Stimulated activated CD4-positive, alpha-beta T cell treated with anti-CD3 and anti-CD28 coated beads, Interleukin-4, amount 100 ng/mL, for 1 hour (primary cell): ENCODE measurements at regions not wholly inside any gene's neighbourhood (a gene's known extent, or its start where the extent isn't known, plus 50 kb on each side); places are given as distances from the start of the nearest gene placed in this dataset.
"Not testable (repeated sequence)": the region's sequence is repeated elsewhere in the genome, so short reads cannot be mapped to it uniquely, and the experiment has no call there.

Source experiments
- DNase-seq: peaks from one replicate; pipeline ENCODE4 v3.0.0-alpha.2; 2020

DNA sequence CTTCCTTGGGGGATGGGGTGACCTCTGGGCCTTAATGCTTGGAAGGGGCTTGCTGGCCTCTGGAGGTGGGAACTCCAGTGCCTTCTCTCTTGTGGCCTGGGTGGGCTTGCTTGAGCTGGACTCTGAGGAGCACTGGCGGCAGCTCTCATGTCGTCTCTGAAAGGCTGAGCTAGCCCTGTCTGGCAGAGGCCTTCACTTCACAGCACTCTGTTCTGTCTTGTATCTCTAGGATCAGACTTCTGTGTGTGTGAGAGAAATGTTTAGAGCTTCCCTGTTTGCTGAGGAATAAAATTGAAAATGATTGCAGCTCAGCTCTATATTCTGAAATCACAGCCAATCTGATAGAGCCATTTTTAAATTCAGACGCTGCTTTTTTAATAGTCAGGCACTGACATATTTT lies 185.3 kb downstream of the KCNRG start:
- no peak for DNase-seq

DNA sequence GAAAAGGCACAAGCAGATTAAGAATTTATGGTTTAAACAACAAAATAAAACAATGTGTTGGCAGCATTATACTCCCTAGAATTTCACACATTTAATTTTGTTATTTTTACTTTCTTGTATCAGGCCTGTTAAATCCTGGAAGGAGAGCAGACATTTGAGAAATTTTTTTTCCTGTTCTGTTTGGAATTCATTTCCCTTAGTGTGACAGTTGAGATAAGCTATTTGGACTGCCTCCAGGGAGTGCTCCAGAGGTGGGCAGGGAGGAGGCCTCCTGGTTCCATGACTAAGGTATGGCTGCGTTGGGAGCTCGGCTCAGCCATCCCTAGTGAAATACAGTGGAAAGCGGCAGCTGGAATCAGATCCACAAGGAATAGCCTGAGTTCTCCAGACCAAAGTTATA lies 185.7 kb downstream of the KCNRG start:
- no peak for DNase-seq

DNA sequence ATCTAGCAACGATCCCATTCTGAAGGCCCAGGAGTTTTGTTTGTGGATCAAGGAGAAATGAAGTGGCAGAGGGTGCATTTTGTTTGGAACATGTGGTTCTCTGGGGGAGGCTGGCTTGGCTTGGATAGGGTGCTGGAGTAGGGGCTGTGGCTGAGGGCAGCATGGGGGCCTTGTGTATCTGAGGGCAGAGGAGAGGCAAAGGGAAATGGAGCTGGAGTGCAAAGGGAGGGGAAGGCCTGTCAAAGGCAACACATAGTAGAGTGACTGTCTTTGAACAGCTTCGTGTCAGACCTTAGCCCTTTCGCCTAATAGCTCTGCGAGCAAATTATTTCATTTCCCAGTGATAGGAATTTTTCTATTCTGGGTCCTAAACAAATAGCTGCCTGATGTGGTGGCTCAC lies 187.2 kb downstream of the KCNRG start:
- DNase-seq = no peak

DNA sequence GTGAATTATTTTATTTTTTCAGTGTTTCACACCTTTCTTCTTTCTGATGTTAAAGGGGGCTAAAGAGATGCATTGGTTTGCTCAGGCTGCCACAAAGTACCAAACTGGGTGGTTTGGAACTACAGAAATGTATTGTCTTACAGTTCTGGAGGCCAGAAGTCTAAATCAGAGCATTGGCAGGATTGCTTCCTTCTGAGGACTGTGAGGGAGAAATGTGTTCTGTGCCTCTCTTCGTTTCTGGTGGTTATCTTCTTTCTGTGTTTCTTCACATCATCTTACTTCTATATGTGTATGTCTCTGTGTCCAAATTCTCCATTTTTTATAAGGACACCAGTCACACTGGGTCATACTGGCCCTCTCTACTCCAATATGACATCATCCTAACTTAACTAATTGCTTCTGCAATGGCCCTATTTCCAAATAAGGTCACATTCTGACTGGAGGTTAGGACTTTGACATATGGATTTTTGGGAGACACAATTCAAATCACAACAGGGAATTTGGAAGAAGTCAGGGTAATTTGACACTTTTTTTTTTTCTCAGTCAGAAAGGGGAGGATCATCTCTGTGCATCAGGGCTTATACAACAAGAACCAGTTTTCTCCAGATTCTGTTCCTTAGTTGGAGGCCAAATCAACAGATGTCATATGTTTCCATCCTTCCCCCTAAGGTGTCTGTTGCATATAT lies 188.2 kb downstream of the KCNRG start:
- no peak for DNase-seq

DNA sequence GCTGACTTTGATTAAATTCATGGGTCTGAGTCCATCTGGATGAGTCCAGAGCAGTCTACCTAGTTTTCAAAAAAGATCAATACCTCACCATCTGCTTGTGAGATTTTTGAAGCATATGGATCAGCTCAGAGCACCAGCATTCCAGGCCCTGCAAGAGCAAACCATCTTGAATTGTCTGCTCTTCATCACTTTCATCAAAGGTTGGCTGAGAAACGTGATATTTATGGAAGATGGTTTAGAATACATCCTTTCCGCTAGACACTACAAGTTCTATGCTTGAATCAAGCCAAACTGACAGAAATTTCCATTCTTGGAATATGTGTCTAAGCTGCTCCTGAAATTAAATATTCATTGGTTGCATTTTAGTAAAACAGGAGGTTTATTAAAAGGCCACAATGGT lies 190.3 kb downstream of the KCNRG start:
- no peak for DNase-seq

DNA sequence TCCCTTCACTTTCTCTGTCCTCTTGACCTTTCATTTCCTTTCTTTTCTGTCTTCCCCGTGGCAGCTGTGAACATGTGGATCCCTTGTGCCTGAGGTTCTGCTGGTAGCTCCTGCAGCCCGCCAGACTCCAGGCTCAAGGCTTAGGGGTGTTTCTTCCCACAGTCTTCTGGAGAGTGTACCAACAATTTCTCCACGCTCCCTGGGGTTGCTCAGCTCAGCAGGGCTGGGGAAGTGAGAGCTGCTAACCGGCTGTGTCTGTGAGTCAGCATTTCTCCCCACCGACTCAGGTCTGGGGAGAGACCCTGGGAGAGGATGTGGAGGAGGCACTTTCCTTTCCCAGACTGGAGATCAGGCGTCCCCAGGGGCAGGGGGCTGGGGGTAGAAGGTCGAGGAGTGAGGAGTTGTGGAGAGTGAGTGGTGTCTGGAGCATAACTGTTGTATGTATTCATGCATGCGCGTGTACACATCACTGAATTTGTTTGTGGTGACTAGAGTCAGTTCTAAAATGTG lies 193.6 kb downstream of the KCNRG start:
- no peak for DNase-seq

DNA sequence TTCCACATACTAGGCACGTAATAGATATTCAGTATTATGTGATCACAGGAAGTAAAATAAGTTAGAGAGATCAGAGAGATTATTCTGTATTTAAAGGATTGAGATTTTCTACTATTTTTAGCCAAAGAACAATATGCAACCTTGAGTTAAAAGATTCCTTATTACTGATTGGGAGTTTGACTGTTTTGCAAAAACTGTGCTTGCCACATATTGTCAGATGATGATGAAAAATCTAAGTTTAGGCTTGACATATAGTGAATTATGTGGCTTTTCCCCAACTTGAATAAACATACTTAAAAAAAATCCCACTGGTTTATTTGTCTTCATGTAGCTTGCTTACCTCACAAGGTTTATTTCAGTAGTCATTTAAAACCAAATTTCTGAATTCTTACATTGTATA lies 194.4 kb downstream of the KCNRG start:
- DNase-seq = no peak

DNA sequence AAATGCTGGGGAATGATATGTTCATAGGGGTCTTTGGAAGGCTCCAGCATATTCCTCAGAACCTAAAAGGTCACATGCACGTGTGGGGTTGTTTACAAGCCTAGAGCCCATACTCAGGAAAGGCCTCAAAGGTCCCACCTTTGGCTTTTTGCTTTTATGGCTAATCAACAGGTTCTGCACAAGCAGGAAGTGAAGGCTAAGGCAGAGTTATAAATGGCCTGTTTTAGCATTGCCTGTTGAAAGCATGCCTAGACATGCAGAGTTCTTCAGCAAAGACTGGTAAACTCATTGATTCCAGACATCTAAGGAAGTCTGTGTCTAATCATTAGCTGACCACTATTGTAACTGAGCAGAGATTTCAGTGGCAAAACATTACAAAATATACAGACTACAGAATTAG lies 198.3 kb downstream of the KCNRG start:
- no peak for DNase-seq

DNA sequence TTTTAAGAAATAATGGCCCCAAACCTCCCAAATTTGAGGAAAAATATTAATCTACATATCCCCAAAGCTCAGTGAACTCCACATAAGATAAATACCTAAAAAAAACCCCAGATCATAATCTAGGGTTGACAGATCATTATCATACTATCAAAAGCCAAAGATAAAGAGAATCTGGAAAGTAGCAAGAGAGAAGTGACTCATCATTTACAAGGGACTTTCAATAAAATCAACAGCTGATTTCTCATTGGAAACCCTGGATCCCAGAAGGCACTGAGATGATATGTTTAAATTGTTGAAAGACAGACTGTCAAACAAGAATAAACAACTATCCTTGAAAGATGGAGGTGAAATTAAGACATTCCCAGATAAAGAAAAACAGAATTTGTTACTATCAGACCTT lies 199.3 kb downstream of the KCNRG start:
- no peak for DNase-seq

DNA sequence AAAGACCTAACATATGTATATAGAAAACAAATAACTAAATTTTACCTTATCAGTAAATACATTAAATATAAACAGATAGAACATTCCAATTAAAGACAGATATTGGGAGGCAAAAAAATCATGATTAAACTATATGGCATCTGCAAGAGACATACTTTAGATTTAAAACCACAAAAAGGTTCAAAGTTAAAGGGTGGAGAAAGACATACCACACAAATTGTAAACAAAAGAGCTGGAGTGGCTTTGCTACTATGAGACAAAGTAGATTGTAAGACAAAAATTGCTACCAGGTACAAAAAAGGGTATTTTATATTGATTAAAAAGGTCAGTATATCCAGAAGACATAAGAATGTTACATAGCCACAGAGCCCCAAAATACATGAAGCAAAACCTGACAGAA lies 200.2 kb downstream of the KCNRG start:
- no peak for DNase-seq

DNA sequence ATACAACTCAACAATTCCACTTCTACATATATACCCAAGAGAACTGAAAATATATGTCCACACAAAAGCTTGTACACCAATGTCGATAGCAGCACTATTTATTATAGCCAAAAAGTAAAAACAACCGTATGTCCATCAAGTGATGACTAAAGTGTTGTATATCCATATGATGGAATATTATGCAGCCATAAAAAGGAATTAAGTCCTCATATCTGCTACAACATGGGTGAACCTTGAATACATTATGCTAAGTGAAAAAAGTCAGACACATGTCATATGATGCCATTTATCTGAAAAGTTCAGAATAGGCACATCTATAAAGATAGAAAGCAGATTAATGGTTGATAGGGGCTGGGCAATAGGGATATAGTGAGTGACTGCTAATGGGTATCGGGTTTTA lies 204.5 kb downstream of the KCNRG start:
- DNase-seq = no peak

DNA sequence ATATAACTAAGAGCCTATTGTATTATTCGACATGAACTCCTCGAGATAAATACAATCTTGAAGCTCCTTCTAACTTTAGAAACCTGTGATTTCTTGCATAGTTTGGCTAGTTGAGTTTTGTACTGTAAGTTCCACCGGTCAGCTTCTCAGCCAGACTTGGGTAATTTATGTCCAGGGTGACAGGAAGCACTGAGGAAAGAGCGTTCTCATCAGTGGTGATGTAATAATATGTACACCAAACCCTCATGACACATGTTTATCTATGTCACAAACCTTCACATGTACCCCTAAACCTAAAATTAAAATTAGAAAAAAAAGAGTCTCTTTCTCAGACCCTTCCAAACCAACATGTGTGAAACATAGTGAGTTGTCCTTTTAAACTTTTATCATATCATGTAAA lies 205.7 kb downstream of the KCNRG start:
- DNase-seq = no peak

DNA sequence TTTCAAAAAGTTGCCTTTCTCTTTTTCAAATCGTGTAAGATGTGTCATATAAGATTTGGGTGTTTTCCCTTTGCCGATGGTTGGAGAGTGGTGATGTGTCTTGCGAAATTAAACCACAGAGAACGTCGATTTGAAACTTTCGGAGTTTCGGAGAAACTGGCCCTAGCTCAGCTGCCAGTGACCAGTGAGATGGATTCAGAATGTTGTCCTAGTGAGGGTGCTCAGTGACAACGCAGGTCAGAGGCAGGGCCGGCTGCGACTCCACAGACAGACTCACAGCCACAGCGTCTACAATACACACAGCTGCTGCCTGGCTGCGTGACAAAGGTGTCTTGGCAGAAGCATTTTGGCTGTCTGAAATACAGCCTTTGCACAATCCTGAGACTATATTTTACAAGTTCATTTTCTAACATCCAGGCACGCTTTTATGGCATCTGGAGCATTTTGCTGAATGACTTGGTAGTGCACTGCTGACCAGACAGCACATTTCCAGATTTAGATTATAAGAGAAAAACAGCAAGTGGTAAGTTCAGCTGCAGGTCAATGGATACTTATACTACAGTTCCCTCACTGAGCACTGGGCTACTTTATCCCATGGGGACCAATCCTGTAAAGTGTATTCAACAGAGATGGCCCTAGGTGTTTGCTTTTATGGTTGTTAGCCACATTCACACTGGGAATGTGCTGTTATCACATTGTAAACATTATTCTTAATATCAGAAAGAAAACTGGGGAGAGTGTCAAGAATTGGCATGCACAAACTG lies 207.5 kb downstream of the KCNRG start:
- peak; percentile 13 for DNase-seq

DNA sequence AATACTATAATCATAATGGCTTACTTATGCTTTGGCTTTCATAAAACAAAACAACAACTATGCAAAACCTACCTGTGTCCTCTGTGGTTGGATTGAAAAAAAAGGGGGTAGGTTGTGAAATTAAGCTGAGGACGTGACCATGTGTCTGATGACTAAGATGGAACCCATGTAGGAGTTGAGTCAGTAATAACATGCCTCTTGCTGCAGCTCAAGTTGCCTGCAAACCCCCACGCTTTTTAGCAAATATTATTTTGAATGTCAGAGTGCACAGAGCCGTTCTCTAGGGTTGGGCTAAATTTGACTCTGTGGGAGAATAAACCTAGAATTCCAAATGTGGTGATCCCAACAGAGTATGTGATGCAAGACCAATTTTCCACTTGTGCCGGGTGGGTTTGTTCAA lies 209.3 kb downstream of the KCNRG start:
- DNase-seq = no peak

DNA sequence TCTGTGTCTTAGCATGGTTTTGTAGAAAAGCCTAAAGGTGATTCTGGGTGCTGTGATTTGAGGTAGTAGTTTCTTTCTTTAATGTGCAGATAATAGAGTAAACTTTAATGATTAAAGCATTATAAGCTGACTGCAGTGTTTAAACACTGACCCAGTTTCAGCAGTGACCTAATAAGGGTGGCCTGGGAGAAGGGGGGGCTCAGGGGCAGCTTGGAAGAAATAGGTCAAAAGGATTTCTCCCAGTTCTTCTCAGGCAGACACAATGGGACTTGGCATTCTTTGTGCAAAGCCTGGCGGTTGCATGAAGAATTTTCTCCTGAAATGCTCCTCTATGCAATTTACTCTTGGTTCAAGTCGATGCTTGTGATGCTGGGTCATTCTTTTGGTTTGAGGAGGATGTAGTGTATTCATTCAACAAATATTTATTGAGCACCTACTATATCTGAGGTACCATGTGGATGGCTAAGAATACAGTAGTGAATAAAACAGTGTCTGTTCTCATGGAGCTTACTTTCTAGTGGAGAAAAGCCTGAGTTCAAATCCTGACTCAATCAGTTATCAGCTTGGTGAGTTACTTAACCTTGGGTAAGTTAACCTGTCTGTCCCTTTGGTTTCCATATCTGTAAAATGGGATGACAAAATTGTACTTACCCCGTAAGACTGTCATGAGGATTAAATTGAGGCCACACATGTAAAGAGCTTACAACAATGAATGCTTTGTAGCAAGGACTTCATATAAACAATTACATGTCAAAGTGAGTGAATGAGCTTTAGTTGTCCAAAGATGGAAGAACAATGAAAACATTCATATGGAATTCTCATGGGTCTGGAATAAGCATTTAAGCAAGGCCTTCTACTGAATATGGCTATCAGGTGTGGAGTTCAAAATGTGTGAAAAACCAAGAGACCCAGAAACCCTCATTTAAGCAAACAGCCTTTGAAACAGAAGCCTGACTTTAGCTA lies 210.2 kb downstream of the KCNRG start:
- no peak for DNase-seq

DNA sequence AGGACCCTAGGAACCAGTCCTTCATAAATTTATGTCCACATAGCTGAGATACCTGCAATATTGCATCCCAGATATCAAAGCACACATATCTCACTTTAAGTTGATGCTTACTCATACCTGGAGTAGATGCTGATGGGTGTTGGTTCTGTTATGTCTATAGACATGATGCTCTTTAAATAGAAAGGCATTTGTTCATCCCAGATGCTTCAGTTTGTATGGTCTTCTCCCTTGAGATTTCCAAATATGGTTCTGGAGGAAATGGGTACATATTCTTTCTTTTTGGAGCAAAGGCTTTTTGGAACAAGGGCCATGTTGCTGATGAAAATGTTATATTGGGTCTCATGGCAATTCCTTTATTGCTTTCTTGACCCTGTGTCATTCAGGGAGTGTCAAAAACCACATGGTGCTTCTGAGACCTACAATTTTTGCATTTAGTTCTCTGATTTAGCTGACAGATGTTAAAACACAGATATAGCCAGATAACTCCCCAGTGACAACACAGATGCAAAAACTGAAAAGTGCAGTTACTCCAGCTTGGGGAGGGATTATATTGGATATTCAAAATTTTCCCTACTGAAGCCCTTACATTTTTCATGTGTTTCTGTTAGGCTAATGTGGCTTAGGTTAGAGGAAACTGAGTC lies 211.4 kb downstream of the KCNRG start:
- no peak for DNase-seq

DNA sequence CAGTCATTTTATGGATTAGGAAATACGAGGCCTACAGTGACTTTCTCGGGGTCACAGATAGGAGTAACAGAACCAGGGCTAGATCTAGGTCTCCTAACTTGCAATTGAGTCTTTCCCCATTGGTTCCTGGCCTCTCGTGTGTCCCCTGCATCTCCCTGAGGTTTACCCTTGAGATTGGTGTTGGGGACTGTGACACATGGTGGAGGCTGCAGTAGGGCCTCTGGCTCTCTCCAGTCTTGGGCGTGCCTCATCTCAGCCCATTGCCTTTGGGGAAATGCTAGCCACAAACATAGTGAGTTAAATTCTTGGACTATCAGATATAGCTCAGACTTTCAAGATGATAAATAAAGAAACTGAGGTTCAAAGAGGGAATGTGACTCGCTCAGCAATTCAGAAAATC lies 212.1 kb downstream of the KCNRG start:
- no peak for DNase-seq

DNA sequence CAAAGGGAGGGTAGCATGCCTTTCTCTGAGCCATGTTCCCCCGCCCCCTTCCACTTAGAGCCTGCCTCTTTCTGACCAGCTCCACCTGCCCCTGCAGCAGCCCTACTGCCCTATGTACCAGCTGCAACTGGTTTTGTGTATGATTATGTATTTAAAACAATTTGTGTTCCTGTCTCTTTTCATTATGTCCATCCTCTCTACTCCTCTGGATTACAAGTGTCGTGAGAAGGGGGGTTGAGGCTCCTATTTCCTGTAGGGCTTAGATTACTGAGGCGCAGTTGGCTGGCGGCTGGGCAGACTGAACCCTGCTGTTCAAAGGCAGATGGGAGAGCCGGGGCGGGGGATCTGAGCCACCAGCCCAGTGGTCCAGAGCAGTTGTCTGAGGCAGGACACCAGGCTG lies 213.3 kb downstream of the KCNRG start:
- DNase-seq = no peak

DNA sequence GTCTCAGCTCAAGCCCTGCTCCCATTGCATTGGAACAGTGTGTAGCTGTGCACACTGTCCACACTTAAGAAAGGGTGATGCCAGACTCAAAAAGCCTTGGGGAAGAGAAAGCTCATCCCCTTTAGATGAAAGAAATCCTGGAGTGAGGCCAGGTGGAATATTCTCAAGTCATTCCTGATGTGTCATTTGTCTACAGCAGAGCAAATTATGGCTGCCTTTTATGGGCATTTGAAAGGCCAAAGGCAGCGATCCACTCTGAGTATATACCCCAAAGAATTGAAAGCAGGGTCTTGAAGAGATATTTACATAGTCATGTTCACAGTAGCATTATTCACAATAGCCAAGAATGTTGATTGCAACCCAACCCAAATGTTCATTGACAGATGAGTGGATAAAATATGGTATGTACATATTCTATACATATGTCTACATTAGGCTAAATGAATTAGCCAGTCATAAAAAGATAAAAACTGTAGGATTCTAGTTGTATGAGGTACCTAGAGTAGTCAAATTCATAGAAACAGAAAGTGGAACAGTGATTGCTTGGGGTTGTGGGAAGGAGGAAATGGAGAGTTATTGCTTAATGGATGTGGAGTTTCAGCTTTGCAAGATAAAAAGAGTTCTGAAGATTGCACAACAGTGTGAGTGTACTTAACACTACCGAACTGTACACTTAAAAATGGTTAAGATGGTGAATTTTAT lies 214.9 kb downstream of the KCNRG start:
- no peak for DNase-seq

DNA sequence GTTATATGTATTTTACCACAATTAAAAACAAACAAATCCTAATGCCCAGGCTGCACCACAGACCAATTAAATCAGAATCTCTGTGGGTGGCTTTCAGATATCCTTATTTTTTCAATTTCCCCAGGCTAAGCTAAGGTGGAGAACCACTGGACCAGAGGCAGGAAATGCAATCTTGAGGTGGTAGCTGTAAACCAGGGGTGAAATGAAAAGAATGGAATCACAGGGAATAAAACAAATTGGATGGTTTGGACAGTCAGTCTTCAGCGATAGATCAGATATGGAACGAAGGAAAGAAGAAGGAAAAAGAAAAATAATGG lies 215.4 kb downstream of the KCNRG start:
- no peak for DNase-seq

DNA sequence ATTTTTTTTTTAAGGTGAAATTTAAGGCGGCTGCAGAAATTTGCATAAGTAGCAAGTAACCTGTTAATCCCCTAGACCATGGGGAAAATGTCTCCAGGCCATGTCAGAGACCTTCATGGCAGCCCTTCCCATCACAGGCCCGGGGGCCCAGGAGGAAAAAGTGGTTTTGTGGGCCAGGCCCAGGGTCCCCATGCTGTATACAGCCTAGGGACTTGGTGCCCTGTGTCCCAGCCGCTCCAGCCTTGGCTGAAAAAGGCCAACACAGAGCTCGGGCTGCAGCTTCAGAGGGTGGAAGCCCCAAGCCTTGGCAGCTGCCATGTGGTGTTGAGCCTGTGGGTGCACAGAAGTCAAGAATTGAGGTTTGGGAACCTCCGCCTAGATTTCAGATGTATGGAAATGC lies 218.3 kb downstream of the KCNRG start:
- not testable (repeated sequence) for DNase-seq

DNA sequence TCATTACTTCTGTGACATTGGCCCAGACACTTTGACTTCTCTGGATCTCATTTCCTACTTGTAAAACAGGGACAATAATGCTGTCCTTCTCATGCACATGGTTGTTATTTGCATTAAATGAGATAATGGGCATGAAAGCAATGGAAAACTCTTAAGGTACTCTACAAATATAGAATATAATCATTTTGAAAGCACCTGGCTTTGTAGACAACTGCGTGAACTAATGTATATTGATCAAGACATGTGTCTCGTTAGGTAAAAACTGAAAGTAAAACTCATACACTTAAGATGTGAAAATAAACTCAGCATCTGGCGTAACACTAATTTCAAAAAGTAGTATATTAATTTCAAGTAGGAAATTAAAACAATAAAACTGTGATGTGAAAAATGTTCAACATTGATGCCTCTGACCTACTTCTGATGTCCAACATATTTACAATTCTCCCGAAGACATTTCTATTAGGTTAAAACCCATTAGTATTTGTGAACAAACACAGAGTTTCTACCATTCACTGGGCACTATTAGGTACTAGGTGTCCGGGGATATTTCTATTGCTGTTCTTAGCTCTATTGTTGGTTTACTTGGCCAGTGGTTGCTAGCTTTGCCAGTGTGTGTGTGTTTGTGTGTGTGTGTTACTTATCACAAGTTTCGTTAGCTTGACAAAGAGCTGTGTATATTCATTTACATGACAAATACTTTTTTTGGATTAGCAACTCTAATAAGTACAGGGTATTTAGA lies 220.5 kb downstream of the KCNRG start:
- no peak for DNase-seq
